GM18505 (cell line): ENCODE measurements at regions not wholly inside any gene's neighbourhood (a gene's known extent, or its start where the extent isn't known, plus 50 kb on each side); places are given as distances from the start of the nearest gene placed in this dataset.
A peak's percentile ranks its signal among the peaks of the same experiment; 100 is the strongest.

Experiments used
- ATAC-seq: cut with Tn5 transposase; IDR thresholded peaks from one replicate; pipeline ENCODE4 v1.9.1; 2021; ENCODE audit not compliant: unreplicated experiment
- POLR2A ChIP-seq: IDR thresholded peaks from 4 replicates; pipeline ENCODE4 v1.6.1; 2011; ENCODE audit warnings: borderline replicate concordance; ENCODE audit not compliant: insufficient read depth, insufficient read length; ENCODE audit errors: extremely low read depth

GRCh38 chr4:128410037-128410436 lies 122.4 kb upstream of the PGRMC2 start:
- no peak for ATAC-seq
- TF ChIP-seq POLR2A, result no peak

GRCh38 chr4:128403586-128403985 lies 116.0 kb upstream of the PGRMC2 start:
- ATAC-seq, result no peak
- no peak for TF ChIP-seq POLR2A

- ATAC-seq, result no peak
- no peak for TF ChIP-seq POLR2A
Observed at GRCh38 chr4:128394778-128395177, 107.2 kb upstream of the PGRMC2 start.

- TF ChIP-seq POLR2A, result no peak
- ATAC-seq, result peak; percentile 66
Observed at GRCh38 chr4:128393101-128393704, 105.6 kb upstream of the PGRMC2 start.

- ATAC-seq, result no peak
- TF ChIP-seq POLR2A, result no peak
Observed at GRCh38 chr4:128390475-128390996, 102.9 kb upstream of the PGRMC2 start.

GRCh38 chr4:128388796-128389195 lies 101.2 kb upstream of the PGRMC2 start:
- TF ChIP-seq POLR2A, result no peak
- no peak for ATAC-seq

GRCh38 chr4:128388352-128388630 lies 100.7 kb upstream of the PGRMC2 start:
- TF ChIP-seq POLR2A, result no peak
- no peak for ATAC-seq

- no peak for ATAC-seq
- TF ChIP-seq POLR2A, result no peak
Observed at GRCh38 chr4:128387600-128388351, 100.2 kb upstream of the PGRMC2 start.

GRCh38 chr4:128386761-128387599 lies 99.4 kb upstream of the PGRMC2 start:
- ATAC-seq, result no peak

GRCh38 chr4:128385683-128386304 lies 98.2 kb upstream of the PGRMC2 start:
- no peak for ATAC-seq
- no peak for TF ChIP-seq POLR2A

More at GRCh38 chr4:128386761-128387599, 99.4 kb upstream of the PGRMC2 start:
- TF ChIP-seq POLR2A, result no peak

- no peak for TF ChIP-seq POLR2A
- no peak for ATAC-seq
Observed at GRCh38 chr4:128384765-128385598, 97.4 kb upstream of the PGRMC2 start.

GRCh38 chr4:128384091-128384520 lies 96.5 kb upstream of the PGRMC2 start:
- ATAC-seq, result no peak

More at GRCh38 chr4:128384091-128384520, 96.5 kb upstream of the PGRMC2 start:
- TF ChIP-seq POLR2A, result no peak
